ENCODE measurements at regions not wholly inside any gene's neighbourhood (a gene's known extent, or its start where the extent isn't known, plus 50 kb on each side); places are given as distances from the start of the nearest gene placed in this dataset.

GRCh38 chr1:244349581-244350001 lies 102.1 kb downstream of the ADSS2 start:
- TF ChIP-seq PRDM1 (tag by site-specific recombination; IDR thresholded peaks at IDR 0.05) (no peak), ZNF10 (tag by site-specific recombination; IDR thresholded peaks at IDR 0.05) (no peak), ZBTB10 (tag by site-specific recombination; IDR thresholded peaks at IDR 0.05) (no peak), CTCF (tag by site-specific recombination; IDR thresholded peaks at IDR 0.05) (no peak), ZBTB17 (tag by site-specific recombination; IDR thresholded peaks at IDR 0.05) (no peak), ZNF670 (tag by site-specific recombination; IDR thresholded peaks at IDR 0.05; ENCODE audit: low read depth) (no peak), ZNF621 (tag by site-specific recombination; IDR thresholded peaks at IDR 0.05) (no peak), ZFP69B (tag by site-specific recombination; IDR thresholded peaks at IDR 0.05) (no peak), PBX3 (CRISPR knock-in tag; IDR thresholded peaks at IDR 0.05) (no peak), ZNF174 (tag by site-specific recombination; IDR thresholded peaks at IDR 0.05) (no peak), ZNF404 (tag by site-specific recombination; IDR thresholded peaks at IDR 0.05) (no peak), ZNF629 (tag by site-specific recombination; IDR thresholded peaks at IDR 0.05) (no peak)
